HPDE6-E6E7 (cell line): ENCODE measurements at regions not wholly inside any gene's neighbourhood (a gene's known extent, or its start where the extent isn't known, plus 50 kb on each side); places are given as distances from the start of the nearest gene placed in this dataset.

Source experiments
- DNase-seq: peaks from one replicate; pipeline ENCODE4 v3.0.0; 2011; ENCODE audit warnings: missing footprints; ENCODE audit errors: extremely low spot score

GRCh38 chr7:39888171-39888853 is 61.7 kb upstream of the CDK13 start:
- peak; percentile 8 for DNase-seq

DNA sequence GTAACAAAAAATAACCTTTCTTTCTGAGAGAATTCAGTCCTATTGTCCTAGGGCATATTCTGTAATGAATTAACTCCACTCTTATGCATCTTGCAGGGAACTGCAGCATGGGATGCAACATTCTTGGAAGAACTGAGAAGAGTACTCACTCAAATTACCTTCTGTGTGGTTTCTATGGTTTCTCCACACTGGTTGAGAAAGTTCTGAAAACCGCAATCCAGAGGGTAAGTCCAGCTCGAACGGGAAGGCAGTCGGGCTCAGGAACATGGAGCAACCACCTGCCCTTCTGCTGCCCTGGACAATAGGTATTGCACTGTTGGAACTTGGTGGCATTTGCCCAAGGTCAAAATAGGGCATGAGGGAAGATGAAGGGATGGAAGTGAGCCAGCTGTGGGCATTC is 59.6 kb upstream of the CDK13 start:
- DNase-seq = no peak

GRCh38 chr7:39891894-39892293 is 58.2 kb upstream of the CDK13 start:
- DNase-seq = no peak

- no peak for DNase-seq
Observed at GRCh38 chr7:39892361-39892760, 57.7 kb upstream of the CDK13 start.

- no peak for DNase-seq
Observed at GRCh38 chr7:39894904-39895303, 55.2 kb upstream of the CDK13 start.

GRCh38 chr7:39896840-39897239 is 53.2 kb upstream of the CDK13 start:
- no peak for DNase-seq

GRCh38 chr7:39898867-39899266 is 51.2 kb upstream of the CDK13 start:
- DNase-seq = no peak
